DOHH2 (cell line): ENCODE measurements at regions not wholly inside any gene's neighbourhood (a gene's known extent, or its start where the extent isn't known, plus 50 kb on each side); places are given as distances from the start of the nearest gene placed in this dataset.

Experiments used
- EZH2phosphoT487 ChIP-seq: fragments of 200-600 bp; sonication (generic); IDR thresholded peaks from 2 replicates; pipeline ENCODE4 v1.6.1; 2017; ENCODE audit warnings: borderline replicate concordance, mild to moderate bottlenecking, antibody characterized with exemption, low read length, moderate library complexity, mixed read lengths
- TF ChIP-seq, protein P1 (sequence below): fragments of 200-600 bp; sonication (generic); IDR thresholded peaks from one replicate; pipeline ENCODE4 v1.5.1; 2014; ENCODE audit warnings: antibody characterized with exemption, mild to moderate bottlenecking, low read depth, low read length; ENCODE audit not compliant: poor library complexity, severe bottlenecking

DNA sequence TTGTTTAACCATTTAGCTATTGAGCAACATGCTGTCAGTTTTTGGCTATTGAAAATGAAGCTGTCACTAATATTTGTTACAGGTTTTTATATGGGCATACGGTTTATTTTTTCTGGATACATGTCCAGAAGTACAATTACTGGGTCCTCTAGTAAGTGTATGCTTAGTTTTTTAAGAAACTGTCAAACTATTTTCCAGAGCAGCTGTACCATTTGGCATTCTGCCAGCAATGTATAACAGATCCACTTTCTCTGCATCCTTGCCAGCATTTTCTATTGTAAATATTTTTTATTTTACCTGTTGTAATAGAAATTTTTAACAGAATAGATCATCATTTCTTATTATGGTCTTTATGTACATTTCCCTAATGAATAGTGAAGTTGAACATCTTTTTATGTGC is 658.8 kb downstream of the EDEM1 start:
- TF ChIP-seq, protein P1, sequence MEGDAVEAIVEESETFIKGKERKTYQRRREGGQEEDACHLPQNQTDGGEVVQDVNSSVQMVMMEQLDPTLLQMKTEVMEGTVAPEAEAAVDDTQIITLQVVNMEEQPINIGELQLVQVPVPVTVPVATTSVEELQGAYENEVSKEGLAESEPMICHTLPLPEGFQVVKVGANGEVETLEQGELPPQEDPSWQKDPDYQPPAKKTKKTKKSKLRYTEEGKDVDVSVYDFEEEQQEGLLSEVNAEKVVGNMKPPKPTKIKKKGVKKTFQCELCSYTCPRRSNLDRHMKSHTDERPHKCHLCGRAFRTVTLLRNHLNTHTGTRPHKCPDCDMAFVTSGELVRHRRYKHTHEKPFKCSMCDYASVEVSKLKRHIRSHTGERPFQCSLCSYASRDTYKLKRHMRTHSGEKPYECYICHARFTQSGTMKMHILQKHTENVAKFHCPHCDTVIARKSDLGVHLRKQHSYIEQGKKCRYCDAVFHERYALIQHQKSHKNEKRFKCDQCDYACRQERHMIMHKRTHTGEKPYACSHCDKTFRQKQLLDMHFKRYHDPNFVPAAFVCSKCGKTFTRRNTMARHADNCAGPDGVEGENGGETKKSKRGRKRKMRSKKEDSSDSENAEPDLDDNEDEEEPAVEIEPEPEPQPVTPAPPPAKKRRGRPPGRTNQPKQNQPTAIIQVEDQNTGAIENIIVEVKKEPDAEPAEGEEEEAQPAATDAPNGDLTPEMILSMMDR = no peak
- TF ChIP-seq EZH2phosphoT487 = no peak
